Stimulated activated CD4-positive, alpha-beta T cell treated with anti-CD3 and anti-CD28 coated beads, TNF-alpha, amount 100 ng/mL, for 24 hours (primary cell): ENCODE measurements at regions not wholly inside any gene's neighbourhood (a gene's known extent, or its start where the extent isn't known, plus 50 kb on each side); places are given as distances from the start of the nearest gene placed in this dataset.

Experiments
- DNase-seq, 3 experiments: peaks; one replicate each; pipeline ENCODE4 v3.0.0-alpha.2; 2020; ENCODE audit warnings: low read depth in 3 of 3

DNA sequence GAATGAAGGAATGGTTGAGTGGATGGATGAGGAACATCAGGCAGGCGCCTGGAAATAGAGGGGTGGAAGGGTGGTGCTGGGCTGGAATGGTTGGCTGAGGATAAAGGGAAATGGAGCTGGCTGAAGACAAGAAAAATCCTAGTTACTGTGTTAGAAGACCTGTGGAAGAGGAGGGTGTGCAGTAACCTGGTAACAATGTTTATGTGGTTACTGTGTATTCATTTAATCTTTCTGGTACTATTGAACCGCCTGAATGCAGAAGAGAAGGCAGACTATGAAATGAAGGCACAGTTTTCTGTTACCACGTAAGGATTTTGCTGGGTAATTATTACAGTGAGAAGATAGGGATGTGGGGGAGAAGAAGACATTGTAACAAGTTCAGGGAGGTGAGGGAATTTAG is 110.3 kb upstream of the MGAT5 start:
- no peak for DNase-seq

DNA sequence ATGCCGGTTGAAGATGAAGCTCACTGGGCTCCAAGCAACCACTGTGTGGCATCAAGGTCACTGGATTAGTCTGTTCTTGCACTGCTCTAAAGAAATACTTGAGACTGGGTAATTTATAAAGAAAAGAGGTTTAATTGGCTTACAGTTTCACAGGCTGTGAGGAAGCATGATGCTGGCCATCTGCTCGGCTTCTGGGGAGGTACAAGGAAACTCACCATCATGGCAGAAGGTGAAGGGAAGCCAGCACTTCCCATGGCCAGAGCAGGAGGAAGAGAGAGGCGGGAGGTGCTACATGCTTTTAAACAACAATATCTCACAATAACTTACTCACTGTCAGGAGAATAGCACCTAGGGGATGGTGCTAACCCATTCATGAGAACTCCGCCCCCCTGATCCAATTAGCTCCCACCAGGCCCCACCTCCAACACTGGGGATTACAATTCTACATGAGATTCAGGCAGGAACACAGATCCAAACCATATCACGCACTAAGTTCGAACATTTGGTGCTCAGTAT is 109.7 kb upstream of the MGAT5 start:
- no peak for DNase-seq

DNA sequence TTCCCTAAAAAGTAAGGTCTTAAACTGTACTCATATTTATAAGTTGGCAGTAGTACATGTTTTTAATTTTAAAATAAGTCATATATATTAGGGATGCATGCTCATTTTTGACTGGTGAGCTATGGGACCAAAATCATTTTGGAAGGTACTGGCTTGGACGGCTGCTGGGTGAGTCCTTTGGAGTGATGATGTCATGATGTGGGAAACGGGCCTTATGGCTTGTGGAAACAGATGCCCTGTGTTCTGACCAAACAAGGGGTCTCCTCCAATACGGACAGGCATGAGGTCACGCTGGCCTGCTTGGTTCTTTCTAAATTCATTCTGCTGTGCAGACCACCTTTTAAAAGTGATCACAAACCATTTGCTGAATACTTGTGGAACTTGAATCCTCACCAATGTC is 109.2 kb upstream of the MGAT5 start:
- DNase-seq = no peak

DNA sequence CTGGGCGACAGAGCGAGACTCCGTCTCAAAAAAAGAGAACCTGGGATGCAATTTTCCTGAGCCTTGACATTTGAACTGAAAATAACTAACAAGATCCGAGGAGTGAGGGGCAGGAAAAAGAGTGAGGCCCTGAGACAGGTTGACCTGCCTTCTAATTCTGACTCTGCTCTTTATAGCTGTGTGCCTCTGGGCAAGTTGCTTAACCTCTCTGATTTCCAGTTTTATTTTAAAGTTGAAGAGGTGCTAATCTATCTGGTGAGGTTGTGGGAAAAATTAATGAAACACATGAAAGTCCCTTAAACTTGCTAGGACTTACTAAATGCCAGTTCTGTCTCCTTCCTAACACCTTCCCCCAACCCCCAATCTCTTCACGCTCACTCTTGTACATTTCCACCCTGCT is 108.4 kb upstream of the MGAT5 start:
- DNase-seq = no peak

DNA sequence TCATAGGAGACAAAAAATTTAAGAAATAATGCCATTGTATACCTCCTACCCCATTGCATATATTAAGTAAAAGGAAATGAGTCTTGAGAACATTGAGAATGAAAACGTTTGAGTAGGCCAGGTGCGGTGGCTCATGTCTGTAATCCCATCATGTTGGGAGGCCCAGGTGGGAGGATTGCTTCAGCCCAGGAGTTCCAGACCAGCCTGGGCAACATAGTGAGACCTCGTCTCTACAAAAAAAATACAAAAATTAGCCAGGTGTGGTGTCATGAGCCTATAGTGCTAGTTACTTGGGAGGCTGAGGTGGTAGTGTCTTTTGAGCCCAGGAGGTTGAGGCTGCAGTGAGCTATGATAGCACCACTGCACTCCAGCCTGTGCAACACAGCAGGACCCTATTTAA is 107.7 kb upstream of the MGAT5 start:
- DNase-seq = no peak

DNA sequence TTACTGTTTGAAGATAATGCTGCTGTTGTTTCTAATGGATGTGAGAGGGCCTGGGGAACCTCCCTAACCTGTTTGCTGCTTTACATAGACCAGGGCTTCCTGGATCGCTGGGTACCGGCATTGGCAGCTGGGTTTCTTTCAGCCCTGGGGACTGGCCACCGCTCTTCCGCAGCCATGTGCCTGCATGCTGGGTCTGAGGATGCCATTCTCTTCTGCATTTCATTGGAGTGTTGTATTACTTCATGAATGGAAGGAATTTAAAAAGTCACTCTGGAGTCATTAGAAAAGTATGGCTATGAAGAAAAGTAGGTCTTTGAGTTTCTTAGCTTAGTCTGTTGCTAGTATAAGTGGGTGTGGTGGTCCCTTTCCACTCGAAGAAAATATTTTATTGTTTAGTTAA is 107.3 kb upstream of the MGAT5 start:
- DNase-seq = no peak

DNA sequence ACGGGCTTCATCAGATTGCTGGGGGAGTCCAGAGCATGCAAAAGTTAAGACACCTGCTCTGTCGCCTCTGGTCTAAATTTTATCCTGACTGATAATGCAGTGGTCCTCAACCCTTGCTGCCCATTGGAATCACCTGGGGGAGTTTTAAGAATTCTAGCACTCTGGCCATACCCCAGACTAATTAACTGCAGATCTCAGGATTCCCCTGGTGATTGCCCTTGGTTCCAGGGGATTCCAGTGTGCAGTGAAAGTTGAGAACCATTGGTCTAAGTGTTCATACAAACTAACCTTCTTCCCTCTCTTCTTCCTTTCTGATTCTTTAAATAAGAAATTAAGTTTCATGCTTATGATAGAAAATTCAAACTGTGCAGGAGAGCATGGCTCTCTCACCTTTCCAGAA is 105.7 kb upstream of the MGAT5 start:
- no peak for DNase-seq

DNA sequence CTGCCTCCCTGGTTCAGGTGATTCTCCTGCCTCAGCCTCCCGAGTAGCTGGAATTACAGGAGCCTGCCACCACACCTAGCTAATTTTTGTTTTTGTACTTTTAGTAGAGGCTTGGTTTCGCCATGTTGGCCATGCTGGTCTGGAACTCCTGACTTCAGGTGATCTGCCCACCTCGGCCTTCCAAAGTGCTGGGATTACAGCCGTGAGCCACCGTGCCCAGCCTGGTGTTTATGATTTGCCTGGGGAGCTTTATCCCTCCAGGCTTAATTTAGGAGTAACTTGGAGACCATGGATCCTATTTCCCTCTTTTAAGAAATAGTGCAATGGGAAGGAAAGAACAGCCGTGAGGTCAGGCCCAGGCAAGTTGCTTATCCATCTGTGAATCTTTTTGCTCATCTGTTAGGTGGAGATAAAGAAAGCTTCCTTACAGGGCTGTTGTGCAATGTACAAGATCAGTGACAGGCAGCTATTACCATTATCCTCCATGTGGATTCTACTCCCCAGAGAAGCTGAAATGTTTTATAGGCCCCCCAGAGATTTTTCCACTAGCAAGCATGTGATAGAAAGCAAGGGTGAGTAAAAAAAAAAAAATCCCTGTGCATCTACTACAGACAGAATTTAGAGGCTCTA is 104.9 kb upstream of the MGAT5 start:
- DNase-seq = no peak

DNA sequence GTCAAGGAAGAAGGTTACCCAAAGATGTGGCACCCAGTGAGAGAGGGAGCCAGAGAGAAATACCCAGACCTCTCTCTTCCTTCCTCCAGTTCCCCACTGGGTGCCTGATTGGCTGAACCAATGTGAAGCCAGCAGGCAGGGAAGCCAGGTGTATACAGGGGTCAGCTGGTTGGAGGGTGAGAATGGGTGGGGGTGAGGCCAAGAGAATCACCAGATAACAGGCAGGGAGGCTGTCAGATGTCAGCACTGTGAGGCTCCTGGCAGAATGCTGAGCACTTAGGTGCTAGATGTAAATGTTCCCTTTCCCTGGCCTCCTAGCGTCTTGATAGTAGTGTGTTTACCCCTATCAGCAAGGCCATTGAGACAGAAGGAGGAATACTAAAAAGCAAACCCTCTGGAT is 104.0 kb upstream of the MGAT5 start:
- DNase-seq = no peak

DNA sequence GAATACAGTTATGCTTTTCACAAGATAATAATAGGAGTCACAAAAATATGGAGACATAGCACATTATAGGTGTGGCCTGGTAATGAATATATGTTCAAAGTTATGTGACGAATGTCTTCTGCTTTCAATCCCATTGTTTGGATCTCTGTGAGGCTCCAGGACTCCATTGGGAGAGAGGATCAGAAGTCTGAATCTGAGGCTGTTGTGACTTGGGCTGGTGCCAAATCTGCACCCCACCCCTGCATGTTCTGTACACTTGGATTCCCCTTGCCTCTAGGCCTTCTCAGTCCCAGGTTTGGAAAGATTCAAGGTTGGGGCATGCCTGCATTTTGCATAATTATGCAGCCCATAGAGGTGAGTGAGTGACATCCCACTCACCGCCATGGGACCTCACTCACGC is 103.1 kb upstream of the MGAT5 start:
- no peak for DNase-seq

DNA sequence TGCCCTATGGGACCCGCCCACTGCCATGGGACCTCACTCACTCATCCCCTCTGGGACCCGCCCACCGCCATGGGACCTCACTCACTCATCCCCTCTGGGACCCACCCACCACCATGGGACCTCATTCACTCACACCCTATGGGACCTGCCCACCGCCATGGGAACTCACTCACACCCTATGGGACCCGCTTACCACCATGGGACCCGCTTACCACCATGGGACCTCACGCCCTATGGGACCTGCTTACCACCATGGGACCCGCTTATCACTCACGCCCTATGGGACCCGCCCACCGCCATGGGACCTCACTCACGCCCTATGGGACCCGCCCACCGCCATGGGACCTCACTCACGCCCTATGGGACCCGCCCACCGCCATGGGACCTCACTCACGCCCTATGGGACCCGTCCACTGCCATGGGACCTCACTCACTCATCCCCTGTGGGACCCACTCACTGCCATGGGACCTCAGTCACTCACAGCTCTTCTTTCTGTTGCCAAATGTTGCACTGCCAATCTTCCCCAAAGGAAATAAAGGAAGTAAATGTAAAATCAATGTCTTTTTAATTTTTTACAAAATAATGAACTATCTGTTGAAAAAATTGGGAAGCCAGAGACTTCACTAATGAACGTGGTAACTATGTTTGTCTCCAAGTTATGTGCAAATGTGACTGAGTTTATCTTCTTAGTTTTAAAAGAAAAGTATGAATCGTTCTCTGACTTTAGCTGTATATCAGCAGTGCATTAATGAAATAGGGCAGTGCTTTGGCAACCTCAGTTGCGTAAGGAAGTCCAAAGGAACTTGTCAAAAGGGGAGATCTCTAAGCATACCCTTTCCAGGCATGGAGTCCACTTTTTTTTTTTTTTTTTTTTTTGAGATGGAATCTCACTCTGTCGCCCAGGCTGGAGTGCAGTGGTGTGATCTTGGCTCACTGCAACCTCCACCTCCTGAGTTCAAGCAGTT is 101.5 kb upstream of the MGAT5 start:
- no peak for DNase-seq

DNA sequence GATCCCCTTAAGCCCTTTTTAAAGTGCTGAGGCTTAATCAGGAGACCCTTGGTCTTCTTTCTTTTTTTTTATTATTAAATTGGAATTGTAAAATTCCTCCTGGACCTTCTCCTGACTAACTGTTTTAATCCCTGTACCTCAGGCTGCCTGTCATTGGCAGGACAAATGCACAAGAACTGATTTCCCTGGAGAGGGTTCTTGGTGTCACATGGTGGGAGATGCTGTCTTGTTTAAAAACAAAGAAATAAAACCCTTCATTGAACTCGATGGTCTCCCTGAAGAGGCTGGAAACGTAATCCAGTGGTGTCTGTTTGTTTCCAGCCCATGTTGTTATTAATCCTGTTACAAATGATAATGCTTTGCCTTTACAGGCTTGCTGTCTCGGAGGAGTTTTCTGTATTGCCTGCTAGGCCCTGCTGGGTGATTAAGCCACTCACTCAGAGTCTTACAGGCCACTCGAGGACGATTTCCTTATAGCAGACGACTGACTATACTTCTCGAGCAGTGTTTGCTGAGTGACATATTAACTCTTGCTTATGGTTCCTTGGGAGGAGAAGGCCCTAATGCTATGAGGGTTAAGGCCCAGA is 100.5 kb upstream of the MGAT5 start:
- no peak for DNase-seq

DNA sequence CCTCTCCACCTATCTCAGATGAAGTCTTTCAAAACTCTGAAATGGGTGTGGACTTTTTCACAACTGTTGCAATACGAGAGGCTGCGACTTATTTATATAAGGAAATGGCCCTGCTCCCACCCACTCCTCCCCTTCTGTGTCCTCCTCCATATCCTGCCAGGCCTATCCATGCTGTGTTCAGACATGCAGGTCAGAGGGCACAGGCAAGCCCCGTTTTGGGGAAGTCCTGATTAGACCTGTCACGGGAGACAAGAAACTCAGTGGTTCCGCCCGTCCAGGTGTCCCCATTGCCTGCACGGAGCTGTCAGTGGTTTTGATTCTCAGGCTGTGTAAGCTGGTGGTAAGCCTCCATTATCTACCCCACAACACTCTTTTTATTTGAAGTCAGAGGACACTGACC is 99.6 kb upstream of the MGAT5 start:
- no peak for DNase-seq

DNA sequence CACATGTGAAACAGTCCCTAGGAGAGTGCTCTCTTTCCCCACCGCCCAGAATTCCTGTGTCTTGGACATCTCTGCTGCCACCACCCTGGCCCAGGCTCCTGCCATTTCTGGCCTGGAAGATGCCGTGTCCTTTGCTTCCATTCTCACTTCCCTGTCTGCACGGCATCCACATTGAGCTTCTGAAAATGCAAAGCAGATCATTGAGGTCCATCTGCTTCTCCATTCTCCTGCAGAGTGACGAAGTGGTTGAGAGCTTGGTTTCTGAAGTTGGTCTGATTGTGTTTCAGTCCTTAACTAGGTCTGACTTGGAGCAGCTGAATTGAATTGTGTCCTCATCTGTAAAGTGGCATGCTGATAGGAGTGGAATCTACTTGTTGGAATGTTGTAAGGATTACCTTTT is 98.7 kb upstream of the MGAT5 start:
- no peak for DNase-seq

DNA sequence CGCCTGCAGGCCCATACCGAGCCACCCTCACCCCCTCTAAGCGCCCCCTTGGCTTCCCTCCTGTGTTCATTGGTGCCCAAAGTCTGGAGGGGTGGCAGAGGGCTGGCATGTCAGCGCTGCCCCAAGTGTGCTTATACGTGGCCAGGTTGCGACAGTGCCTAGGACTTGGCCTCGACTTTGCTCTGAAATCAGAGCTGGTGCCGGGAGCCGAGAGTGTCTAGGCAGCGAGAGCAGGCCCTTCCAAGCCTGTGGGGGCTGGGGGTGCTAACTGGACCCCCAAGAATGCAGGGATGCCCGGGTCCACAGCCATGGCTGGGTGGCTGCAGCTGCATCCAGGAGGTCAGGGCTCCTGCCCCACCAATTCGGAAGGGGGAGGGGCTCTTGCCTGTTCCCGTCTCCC is 95.6 kb upstream of the MGAT5 start:
- no peak for DNase-seq

DNA sequence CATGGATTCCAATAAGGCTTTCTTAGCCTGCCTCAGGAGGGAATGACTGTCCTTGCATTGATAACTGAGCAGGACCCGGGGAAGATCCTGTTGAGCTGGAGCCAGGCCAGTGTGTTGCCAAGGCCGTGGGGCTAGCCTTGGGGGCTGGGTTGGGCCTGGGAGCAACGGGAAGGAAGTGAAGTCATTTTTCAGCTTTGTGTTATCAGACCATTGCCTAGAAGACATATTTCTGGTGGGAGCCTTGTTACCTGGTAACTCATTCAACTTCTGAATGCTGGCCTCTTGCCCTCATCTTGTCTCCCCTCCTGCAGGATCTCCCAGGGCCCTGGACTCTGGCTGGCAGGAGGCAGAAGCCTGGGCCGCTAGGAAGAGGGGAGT is 92.7 kb upstream of the MGAT5 start:
- DNase-seq = no peak

DNA sequence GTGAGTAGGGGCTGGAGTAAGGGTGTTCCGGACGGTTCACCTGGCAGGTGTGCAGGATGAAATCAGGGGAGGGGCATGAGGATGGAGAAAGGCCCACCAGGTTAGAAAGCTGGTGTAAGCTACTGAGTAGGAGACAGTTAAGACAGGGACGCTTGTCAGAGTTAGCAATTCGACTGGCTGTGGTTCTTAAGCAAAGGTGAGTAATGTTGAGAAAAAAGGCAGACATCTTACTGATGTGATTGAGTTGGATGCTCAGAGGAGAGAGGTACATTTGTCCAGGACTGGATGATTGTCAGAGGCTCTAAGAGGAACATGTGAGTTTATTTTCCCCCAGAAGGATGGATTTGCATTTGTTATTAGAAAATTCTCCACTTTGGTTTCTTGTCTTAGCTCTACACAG is 90.5 kb upstream of the MGAT5 start:
- no peak for DNase-seq

DNA sequence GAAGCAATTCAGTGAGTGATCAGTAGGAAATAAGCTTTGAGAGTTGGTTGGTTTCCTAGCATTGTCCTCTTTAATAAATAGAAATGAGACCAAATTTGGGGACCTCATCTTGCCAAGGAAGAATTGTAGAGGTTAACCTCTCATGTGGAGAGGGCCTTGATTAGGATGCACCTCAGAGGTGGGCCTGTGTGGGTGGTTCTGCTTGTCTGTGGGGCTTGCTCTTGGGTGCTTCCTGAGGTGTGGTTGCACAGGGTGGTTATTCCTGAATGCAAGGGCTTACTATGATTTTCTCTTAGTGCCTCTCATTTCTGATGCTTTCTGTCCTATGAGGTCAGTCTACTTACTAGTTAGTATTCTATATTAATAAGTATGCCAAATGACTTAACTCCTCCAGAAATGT is 89.6 kb upstream of the MGAT5 start:
- no peak for DNase-seq

DNA sequence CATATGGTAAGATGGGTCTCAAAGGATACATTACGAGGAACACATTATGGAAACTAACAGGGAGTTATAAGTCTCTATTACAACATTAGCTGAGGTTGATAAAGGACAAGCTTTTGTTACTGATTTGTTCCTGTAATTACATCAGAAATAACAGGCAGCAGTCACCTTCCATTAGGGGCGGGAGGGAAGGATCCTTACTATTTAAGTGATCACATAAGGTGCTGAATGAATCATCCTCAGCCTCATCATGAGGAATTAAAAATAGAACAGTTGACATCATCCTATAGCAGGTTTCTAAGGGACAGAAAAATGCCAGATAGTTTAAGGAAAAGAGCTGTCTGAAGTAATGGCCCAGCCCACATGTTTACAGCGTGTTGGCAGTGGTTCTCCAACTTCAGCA is 86.9 kb upstream of the MGAT5 start:
- no peak for DNase-seq

DNA sequence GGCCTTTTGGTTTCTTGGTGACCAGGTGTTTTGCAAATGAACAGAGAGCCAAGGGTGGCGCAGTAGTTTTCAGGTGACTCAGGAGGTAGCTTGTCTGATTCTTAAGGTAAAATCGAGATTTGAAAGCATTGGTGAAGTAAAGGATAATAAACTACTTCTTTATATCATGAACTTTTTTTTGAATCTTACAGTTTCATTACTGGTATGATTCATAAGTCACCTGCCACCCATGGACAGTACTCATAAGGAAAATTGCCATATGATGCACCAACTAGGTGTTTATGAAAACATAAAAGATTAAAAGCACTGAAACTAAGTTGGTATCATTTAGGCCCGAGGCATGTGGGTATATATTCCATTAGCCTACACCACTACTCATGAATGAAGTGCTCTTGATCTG is 84.1 kb upstream of the MGAT5 start:
- peak in 2 of 3 experiments; percentile 12 to 24 for DNase-seq

DNA sequence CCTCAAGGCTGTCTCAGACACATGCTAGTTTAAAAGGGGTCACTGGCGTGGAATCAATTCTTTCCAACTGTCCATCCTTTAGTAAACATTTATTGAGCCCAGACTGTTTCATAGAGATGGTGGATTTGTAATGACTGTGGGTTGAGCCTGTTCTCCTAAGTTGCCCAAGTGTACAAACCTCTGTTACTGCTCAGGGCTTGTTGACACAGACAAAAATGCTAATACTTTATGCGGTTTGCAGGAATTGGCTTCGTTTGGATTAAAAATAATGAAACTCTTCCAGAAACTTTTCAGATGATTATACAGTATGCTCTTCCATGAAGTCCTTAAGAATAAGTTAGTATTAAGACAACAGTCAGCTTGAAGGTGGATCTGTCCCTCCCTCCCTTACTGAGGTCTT is 83.6 kb upstream of the MGAT5 start:
- no peak for DNase-seq

DNA sequence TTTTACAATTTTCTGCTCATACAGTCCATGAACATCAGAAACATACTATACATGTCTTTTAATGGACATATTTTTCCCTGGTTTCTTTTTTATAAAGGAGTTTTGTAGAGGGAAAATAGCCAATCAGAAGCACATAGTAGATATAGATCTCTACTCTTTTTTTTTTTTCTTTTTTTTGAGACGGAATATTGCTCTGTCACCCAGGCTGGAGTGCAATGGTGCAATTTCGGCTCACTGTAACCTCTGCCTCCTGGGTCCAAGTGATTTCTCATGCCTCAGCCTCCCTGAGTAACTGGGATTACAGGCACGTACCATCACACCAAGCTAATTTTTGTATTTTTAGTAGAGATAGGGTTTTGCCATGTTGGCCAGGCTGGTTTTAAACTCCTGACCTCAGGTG is 83.2 kb upstream of the MGAT5 start:
- DNase-seq = no peak
